GM12891 (cell line): ENCODE measurements at regions not wholly inside any gene's neighbourhood (a gene's known extent, or its start where the extent isn't known, plus 50 kb on each side); places are given as distances from the start of the nearest gene placed in this dataset.

Experiments used
- PAX5 ChIP-seq: IDR thresholded peaks from 2 replicates; pipeline ENCODE4 v1.6.1; 2011; ENCODE audit warnings: low read length, moderate library complexity, mild to moderate bottlenecking; ENCODE audit not compliant: insufficient read depth, severe bottlenecking
- POLR2A ChIP-seq: IDR thresholded peaks from 2 replicates; pipeline ENCODE4 v1.6.1; 2011; ENCODE audit warnings: low read depth, low read length, control low read depth
- POLR2AphosphoS5 ChIP-seq: IDR thresholded peaks from 2 replicates; pipeline ENCODE4 v1.6.1; 2011; ENCODE audit warnings: low read depth, low read length, control low read depth
- SPI1 ChIP-seq: IDR thresholded peaks from 2 replicates; pipeline ENCODE4 v1.6.1; 2011; ENCODE audit warnings: low read depth, low read length, control low read depth
- TAF1 ChIP-seq: IDR thresholded peaks from 2 replicates; pipeline ENCODE4 v1.6.1; 2011; ENCODE audit warnings: low read depth, low read length, control low read depth

GRCh38 chr13:22964245-22964966 is 216.4 kb upstream of the SGCG start:
- no peak for TF ChIP-seq POLR2AphosphoS5
- TF ChIP-seq POLR2A = no peak
- TF ChIP-seq TAF1 = no peak
- no peak for TF ChIP-seq PAX5
- TF ChIP-seq SPI1 = no peak
